ENCODE measurements at regions not wholly inside any gene's neighbourhood (a gene's known extent, or its start where the extent isn't known, plus 50 kb on each side); places are given as distances from the start of the nearest gene placed in this dataset.

DNA sequence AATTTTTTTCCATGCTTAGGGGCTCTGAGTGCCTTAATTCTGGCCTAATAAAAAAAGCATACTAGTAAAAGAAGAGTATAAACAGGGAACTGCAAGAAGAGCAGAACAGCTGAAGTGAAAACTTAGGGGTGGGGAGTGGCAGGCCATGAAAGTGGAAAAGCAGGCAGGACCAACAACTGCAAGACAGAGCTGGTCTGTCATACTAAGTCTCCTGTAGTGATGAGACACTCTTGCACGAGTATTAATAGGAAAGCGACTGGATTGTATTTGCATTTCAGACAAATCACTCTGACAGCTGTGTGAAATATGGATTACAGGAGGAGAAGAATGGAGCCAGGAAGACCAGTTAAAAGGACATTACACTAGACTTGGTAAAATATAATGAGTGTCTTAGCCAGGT, 449.9 kb downstream of the NUF2 start:
- TF ChIP-seq, protein P1, sequence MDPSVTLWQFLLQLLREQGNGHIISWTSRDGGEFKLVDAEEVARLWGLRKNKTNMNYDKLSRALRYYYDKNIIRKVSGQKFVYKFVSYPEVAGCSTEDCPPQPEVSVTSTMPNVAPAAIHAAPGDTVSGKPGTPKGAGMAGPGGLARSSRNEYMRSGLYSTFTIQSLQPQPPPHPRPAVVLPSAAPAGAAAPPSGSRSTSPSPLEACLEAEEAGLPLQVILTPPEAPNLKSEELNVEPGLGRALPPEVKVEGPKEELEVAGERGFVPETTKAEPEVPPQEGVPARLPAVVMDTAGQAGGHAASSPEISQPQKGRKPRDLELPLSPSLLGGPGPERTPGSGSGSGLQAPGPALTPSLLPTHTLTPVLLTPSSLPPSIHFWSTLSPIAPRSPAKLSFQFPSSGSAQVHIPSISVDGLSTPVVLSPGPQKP (IDR thresholded peaks at IDR 0.05; ENCODE audit: borderline replicate concordance, low read depth, low read length) = no peak
- TF ChIP-seq, protein P2, sequence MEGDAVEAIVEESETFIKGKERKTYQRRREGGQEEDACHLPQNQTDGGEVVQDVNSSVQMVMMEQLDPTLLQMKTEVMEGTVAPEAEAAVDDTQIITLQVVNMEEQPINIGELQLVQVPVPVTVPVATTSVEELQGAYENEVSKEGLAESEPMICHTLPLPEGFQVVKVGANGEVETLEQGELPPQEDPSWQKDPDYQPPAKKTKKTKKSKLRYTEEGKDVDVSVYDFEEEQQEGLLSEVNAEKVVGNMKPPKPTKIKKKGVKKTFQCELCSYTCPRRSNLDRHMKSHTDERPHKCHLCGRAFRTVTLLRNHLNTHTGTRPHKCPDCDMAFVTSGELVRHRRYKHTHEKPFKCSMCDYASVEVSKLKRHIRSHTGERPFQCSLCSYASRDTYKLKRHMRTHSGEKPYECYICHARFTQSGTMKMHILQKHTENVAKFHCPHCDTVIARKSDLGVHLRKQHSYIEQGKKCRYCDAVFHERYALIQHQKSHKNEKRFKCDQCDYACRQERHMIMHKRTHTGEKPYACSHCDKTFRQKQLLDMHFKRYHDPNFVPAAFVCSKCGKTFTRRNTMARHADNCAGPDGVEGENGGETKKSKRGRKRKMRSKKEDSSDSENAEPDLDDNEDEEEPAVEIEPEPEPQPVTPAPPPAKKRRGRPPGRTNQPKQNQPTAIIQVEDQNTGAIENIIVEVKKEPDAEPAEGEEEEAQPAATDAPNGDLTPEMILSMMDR (conservative IDR thresholded peaks at IDR 0.05; ENCODE audit: low read depth, low read length) = no peak
- TF ChIP-seq RFX5 (IDR thresholded peaks at IDR 0.05; ENCODE audit: low read depth, low read length) (no peak), RAD21 (IDR thresholded peaks at IDR 0.05; ENCODE audit: low read length) (no peak), MAZ (IDR thresholded peaks at IDR 0.05; ENCODE audit: borderline replicate concordance, low read depth, low read length) (no peak), POLR2A (IDR thresholded peaks at IDR 0.05; ENCODE audit: low read depth, low read length) (no peak), FOS (IDR thresholded peaks at IDR 0.05; ENCODE audit: low read depth, low read length) (no peak), MXI1 (IDR thresholded peaks at IDR 0.05; ENCODE audit: borderline replicate concordance, low read depth, low read length) (no peak), NFE2L2 (IDR thresholded peaks at IDR 0.05; ENCODE audit: low read depth, low read length) (no peak)
- TF ChIP-seq, protein P3, sequence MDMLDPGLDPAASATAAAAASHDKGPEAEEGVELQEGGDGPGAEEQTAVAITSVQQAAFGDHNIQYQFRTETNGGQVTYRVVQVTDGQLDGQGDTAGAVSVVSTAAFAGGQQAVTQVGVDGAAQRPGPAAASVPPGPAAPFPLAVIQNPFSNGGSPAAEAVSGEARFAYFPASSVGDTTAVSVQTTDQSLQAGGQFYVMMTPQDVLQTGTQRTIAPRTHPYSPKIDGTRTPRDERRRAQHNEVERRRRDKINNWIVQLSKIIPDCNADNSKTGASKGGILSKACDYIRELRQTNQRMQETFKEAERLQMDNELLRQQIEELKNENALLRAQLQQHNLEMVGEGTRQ (IDR thresholded peaks at IDR 0.05; ENCODE audit: low read depth, low read length) = no peak

Measured in IMR-90 (cell line).